RCC 7860 (cell line): ENCODE measurements at regions not wholly inside any gene's neighbourhood (a gene's known extent, or its start where the extent isn't known, plus 50 kb on each side); places are given as distances from the start of the nearest gene placed in this dataset.
"Not testable (repeated sequence)": the region's sequence is repeated elsewhere in the genome, so short reads cannot be mapped to it uniquely, and the experiment has no call there.

ENCODE experiments used
- DNase-seq: peaks from one replicate; pipeline ENCODE4 v3.0.0-alpha.2; 2015; ENCODE audit warnings: low spot score
- FAIRE-seq: peaks from 2 replicates; lab custom pipeline; 2012; peaks lifted over from hg19 to GRCh38; lab: Jason Lieb, UNC

DNA sequence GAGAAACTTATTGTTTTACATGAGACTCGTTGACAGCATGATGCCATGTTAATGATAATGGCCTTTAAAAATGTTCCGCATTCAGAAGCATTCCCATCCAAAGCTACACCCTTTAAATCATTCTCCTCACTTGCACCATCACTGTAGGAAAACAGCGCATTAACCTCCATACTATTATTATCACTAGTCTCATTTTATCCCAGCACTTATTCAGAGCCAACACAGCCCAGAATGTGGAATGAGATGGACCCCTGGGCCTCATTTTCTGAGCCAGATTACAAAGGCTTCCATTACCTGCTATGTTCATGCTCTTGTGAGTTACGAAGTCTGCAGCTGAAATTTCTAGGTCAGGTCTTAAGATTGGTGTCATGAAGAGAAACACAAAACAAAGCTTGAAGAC lies 159.4 kb downstream of the HS3ST3A1 start:
- no peak for DNase-seq
- no peak for FAIRE-seq

DNA sequence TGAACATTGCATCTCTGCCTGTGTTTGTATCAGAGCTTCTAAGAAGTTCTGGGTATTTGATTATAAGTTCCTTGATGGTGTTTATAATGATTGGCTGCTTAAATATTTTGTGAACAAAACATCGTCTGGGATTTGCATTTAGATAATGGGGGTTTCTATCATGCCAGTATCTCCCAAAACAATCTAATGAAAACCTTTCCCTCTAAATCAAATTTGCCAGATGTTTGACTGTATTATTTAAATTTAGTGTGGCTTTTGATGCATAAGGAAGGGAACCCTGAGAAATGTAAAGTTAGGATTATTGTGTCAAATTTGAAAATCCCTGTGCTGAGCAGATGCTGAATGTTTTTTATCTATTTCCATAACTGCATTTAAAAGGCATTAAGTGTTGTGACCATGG lies 159.9 kb downstream of the HS3ST3A1 start:
- no peak for FAIRE-seq
- DNase-seq, result no peak

DNA sequence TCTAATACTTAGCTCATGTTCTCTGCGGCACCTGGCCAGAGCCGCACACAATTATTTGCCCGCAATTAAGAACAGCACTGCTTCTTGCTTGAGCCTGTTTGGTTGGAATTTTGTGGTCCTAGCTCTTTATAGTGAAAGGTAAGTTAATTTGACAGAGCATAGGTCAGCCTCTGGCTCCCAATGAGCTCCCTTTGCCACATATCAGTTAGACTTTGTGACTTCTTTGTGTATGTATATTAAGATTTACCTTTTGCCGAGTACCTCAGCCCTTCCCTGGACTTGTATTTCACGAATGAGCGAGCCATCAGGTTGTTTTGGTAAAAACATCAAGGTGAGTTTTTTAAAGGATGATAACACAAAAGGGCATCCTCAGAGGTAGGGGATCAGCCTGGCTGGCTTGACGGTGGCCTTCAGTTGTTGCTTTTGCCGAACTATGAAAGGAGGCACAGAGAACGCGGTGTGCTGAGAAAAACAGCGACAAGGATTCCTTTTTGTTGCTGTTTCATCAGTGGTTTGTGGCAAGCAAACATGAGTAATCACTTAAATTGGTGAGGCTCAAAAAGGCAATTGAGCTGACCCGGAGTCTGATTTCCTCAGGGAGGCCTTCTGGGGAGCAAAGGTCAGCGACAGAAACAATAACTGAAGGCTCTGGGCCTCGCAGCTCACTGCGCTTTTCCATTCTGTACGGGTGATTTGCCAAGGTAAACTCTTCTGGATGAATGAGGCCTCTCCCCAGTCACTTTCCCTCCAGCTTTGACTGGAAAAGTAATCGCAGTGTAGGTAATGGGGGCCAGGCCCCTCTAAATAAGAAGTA lies 163.6 kb downstream of the HS3ST3A1 start:
- FAIRE-seq (peak; percentile 91), DNase-seq (peak; percentile 71)

DNA sequence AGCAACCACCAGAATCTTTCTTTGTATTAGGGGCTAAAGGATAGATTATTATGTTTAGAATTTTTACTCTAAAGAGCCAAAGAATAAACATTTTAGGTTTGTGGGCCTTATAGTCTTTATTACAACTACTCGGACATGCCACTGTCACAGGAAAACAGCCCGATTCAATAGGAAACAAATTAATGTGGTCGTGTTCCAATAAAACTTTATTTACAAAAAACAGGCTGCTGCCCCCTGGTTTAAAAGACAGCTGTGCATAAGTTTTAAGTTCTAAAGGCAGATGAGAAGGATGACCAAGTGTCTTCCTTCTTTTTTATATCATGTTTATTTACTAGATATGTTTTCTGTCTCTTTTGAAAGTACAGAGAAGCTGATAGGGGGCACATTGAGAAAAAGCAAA lies 166.5 kb downstream of the HS3ST3A1 start:
- DNase-seq (no peak), FAIRE-seq (no peak)

DNA sequence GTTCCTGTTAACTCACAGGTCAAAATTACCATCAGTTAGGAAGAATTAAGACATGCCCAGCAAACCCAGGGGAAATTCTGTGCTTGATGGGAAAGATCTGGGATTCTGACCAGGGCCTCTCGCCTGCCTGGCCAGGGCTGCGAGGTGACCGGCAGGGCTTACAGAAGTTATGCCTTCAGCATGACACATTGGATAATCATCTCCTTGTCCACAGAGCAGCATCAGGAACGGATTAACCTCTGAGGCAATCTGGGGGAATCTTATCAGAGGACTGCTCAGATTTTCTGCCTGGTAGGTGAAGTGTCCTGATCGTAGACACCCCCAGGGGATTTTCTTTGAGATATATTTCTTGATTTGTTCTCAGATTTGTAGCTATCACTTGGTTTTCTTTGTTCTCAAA lies 172.5 kb downstream of the HS3ST3A1 start:
- peak; percentile 91 for FAIRE-seq
- peak; percentile 81 for DNase-seq

DNA sequence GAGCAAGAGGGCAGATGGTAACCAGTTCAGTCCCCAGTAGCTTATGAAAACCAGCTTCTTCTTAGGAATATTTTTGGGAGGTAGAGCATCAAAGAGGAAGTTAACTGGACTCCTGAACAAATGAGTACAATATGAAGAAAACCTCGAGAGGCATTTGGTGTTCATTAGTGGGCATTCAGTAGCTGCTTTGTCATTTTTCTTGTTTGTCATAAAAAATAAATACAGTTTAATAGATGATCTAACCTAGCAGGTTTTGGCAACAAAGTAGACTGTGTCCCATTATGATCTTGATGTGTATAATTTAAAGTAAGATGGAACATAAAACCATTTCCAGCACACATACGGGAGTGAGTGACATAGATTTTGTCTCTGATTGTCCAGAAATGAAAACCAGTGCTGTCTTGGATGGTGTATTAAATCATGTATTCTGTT lies 173.1 kb downstream of the HS3ST3A1 start:
- no peak for FAIRE-seq

DNA sequence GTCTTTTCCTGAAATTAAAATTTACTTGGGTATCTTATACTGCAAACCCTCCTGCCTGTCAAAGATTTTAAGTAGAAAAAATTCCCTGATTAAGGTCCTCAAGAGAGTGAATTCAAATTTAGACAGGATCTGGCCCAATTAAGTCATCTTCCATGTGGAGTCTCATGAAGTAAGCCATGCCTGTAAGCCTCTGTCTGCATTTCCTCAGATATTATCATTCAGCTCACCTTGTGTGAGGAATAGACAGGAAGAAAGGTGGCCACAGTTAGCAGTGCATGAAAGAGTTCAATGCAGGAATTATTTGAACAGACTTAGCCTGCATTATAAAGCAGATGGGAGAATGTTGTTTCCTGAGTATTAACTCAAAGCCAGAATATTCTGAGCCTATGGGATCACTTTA lies 174.7 kb downstream of the HS3ST3A1 start:
- FAIRE-seq (no peak), DNase-seq (no peak)

More for the DNA sequence above, 173.1 kb downstream of the HS3ST3A1 start:
- no peak for DNase-seq

DNA sequence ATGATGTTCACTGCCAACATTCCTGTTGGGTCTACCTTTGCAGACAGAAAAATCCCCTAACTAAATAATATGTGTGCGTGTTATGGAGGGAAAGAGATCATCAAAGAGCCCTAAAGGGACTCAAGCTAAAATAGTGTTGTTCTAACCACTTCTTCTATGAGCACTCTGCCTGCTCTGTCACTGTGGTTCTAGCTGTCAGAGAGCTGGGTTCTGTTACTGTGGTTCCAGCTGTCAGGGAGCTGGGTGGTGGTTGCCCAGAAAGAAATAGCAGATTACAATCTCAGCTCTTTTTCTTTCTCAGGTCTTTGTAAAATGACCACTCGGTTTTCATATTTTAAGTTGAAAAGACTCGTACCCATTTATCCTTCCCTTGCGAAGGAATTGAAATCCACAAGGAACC lies 176.3 kb downstream of the HS3ST3A1 start:
- FAIRE-seq (no peak), DNase-seq (no peak)

DNA sequence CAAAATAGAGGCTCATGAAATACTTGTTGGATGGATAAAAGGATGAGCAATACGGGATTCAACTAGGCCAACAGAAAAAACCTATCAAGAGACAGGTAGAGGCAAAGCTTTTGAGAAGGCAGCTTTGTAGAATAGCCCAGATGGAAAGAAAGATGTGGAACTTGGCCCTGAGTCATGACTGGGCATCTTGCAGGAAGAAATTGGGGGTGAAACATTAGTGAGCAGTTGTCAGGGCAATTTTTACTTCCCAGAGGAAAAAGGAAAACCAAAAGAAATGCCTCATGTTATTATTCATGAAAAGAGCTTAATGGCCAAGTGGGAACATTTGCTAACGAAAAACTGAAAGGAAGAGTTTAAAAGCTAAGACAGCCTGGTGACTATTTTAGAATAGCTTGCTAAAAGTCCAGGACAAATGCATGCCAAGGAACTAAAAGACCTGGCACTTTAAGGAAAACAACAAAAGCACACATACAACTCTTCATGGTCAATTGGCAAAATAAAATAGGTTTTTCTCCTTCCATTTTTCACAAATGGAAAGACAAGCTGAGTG lies 180.1 kb downstream of the HS3ST3A1 start:
- FAIRE-seq (no peak), DNase-seq (no peak)

DNA sequence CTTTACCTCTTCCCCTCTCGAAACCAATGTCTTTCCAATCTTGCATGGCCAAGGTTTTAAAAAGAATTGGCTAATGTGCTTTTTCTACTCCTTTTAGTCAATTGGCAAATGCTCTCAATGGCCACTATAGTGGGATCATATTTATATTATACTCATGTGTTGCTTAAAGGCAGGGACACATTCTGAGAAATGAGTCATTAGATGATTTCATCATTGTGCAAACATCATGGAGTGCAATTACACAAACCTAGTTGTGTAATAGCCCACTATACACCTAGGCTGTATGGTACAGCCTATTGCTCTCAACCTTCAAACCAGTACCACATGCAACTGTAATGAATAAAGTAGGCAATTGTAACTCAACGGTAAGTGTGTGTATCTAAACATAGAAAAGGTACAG lies 180.9 kb downstream of the HS3ST3A1 start:
- DNase-seq (peak; percentile 72), FAIRE-seq (peak; percentile 86)

DNA sequence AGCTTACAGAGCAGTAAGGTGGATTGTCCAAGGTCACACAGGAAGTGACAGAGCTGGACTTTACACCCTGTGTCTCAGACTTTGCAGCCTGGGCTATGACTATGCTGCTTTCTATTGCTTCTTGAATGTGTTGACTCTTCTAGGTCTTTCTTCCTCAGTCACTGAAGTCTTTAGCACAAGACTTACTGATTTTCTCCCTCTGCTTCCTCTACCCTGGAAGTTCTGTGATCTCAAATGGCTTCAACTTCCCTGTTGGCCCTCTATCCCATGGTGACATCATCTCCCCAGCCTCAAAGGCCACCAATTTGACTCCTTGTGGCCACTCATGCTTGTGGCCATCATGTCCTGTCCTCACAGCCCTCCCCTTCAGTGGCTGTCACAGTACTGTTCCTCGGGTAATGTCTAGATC lies 181.3 kb downstream of the HS3ST3A1 start:
- DNase-seq (peak; percentile 54), FAIRE-seq (no peak)

DNA sequence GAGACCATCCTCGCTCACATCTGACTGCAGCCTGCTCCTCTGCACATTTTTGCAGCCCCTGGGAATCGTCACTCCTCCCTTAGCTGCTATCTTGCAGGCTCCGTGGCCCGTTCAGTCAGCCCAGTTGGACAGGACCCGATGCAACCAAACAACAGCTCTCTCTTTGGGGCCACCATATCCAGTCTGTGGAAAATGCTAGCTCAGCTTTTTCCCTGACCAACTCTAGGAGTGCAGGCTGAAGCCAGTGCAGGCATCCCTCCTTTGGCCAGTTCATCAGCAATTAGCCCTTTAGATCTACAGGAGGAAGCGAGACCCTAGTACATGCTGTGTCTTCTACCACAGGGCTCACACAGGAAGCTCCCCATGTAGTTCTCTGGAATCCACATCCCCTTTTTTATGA lies 182.1 kb downstream of the HS3ST3A1 start:
- no peak for DNase-seq

DNA sequence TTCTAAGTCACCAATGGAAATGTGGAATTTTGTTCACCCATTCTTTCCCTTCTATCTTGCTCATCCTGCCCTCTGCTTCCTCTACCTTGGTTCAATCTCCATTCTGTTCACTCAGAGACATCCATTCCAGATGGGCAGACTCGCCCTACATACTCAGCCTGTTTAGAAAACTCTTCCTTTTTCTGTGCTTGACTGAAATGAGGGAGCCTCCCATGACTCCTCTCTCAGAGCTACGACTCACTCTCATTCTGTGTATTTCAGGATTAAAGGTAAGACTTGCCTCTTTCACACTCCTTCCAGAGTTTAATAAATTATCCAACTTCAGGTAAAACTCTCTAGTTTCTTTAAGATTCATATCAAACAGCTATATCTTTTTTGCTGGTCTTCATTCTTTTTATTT lies 182.8 kb downstream of the HS3ST3A1 start:
- DNase-seq (no peak), FAIRE-seq (no peak)

More for the DNA sequence above, 182.1 kb downstream of the HS3ST3A1 start:
- no peak for FAIRE-seq

DNA sequence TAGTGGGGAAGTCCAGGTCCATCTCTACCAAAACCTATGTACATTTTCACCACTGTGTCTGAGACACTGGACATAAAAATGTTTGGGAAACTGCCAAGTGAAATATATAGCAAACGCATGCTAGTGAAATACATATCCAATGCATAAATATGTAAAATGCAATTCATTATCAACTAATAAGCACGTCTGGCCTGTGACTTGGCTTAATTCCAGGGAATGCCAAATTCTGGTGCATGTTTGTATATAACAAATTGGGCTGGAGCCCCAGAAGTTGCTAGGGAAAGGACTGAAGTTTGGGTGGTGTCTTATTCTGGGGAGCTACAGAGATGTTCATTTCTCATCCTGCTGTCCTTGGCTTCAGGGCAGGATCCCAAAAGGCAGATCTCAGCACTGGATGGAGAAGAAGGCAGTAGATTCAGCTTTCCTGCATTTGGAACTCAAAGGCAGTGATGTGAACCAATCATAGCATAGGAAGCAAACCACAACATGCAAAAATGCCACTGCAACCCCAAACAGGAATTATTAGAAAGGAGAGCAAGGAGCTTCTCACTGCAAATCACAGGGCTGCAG lies 184.3 kb downstream of the HS3ST3A1 start:
- FAIRE-seq, result no peak
- DNase-seq, result no peak

DNA sequence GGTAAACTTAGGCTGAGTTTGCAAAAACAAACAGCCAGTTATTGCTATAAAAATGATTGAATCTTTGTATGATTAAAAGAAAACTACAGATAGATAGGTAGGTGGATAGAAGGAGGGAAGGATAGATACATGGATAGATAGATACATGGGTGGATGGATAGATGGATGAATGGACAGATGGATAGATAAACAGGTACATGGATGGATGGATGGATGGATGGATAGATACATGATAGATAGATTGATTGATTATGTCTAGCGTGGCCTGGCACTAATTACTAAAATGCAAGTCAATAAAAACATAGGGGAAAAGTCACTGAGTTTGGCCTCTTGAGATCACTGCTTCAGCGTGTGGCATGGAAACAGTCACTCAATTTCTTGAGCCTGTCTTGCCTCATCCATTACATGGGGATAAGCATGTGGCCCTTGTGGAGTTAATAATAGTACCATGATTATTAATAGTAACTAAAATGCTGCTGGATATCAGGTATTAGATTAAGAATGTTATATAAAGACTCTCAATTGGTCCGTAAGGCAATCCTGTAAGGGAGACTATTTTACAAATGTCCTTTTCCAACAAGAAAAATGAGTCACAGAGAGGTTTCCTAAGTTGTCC lies 184.9 kb downstream of the HS3ST3A1 start:
- FAIRE-seq (no peak), DNase-seq (no peak)

DNA sequence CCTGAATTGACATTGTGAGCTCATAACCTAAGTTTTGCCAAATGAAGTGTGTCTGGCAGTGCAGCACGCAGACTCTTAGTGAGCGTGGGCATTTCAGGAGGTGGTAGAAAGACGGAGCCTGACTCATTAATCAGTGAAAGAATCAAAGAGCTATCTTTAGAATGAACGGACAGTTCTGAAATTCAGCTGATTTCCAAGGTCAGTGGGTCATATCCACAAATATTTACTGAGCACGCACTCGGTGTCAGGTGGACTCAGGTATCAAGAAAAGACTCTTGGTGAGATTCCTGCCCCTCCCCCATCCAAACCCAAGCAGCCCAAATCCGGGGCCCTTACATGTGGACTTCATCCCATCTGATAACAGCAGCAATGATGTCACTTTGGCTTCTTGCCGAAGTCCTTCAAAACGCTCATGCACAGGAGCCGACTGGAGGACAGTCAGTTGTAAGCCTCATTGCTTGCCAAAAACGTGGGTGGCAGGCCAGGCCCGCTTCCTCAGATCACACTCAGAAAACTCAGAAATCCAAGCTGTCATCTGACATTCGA lies 185.8 kb downstream of the HS3ST3A1 start:
- FAIRE-seq (peak; percentile 91), DNase-seq (peak; percentile 89)

DNA sequence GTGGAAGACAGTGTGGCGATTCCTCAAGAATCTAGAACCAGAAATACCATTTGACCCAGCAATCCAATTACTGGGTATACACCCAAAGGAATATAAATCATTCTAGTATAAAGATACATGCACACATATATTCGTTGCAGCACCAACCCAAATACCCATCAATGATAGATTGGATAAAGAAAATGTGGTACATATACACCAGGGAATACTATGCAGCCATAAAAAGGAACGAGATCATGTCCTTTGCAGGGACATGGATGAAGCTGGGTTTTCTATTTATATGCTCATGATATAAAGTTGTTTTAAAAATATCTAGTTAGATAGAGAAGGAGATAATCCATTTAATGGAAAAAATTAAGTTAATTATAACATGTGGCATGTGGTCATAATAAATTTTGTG lies 186.5 kb downstream of the HS3ST3A1 start:
- FAIRE-seq, DNase-seq: not testable (repeated sequence)

DNA sequence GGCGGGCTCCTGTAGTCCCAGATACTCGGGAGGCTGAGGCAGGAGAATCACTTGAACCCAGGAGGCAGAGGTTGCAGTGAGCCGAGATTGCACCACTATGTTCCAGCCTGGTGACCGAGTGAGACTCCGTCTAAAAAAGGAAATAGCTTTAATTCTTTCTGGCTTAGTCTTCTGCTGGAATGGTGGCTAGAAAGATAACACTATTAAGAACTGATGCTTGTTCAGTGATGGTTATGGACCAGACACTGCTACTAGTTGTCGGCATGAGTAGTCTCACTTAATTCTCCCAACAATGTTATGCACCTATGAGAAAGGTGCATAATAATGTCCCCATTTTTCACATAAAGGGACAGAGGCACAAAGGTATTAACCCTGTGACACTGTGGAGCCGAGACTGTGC lies 188.7 kb downstream of the HS3ST3A1 start:
- FAIRE-seq (no peak), DNase-seq (no peak)

DNA sequence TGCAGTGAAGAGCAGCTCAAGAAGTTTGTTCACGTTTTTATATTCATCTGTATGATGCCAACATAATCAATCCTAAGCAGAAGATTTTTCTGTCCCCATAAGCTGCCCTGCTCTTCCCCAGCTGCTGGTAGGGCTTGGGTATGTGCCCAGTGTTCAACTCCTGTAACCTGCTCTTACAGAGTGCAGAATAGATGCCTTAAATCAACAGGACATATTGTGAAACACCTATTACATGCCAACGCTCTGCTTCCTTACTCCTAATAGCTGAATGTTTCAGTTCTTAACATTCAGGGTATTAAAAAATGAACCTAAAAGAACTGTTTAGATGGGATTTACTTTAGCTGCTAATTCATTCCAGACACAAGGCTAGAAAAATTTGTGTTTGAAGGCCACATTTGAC lies 190.9 kb downstream of the HS3ST3A1 start:
- DNase-seq, result no peak
- FAIRE-seq, result no peak

DNA sequence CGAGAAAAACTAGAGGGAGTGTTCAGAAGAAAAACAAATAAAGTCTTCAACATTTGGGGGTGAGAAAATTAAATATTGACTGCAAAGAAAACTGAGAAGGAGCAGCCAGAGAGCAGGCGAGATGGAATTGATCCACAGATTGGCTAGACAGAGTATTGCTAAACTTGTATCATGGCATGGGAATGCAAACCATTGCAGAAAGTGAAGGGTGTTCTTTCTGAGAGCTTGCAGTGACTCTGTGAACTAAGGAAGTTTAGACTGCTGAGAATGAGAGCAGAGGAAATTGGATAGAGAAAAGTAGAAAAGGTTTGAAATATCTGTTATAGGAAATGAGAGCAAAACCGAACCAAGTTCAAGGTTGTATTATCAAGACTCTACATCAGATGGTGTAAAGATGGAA lies 191.5 kb downstream of the HS3ST3A1 start:
- FAIRE-seq (no peak), DNase-seq (no peak)

DNA sequence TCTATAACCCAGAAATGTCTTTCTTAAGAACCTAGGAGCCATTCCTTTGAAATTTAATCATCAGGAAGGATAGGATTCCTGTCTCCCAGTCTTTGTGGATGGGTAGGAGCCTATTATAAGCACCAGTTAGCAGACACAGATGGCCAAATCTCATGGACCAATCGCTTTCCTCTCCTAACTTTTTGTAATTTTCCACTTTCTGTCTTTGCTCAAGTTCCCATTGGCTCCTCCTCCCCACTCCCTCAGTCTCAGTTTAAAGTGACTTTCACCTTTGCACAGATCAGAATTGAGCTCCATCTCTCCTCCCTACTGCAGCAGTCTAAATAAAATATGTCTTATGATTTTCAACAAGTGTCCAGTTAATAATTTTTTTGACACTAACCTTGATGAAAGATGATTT lies 192.3 kb downstream of the HS3ST3A1 start:
- FAIRE-seq, result no peak
- no peak for DNase-seq
